ENCODE measurements at regions not wholly inside any gene's neighbourhood (a gene's known extent, or its start where the extent isn't known, plus 50 kb on each side); places are given as distances from the start of the nearest gene placed in this dataset.

GRCh38 chr1:22212400-22213233 is 69.7 kb upstream of the WNT4 start:
- intact Hi-C loops (cut with DNase I; ENCODE audit: low total_unique reads): no loop called here
- H3K4me1 ChIP-seq: no peaks in the 10 kb centered on the region
- no peaks in the 10 kb centered on the region for H3K9me3 ChIP-seq
- H3K4me3 ChIP-seq: no peak overlapping the region
- H3K36me3 ChIP-seq: no peaks in the 10 kb centered on the region
- peaks cover 0 to 41% of the 10 kb centered on the region in 2 donors for H3K27me3 ChIP-seq
- no peak overlapping the region for H3K27ac ChIP-seq
- TF ChIP-seq POLR2A (IDR thresholded peaks at IDR 0.05): no peak
- no peak for TF ChIP-seq CTCF (IDR thresholded peaks at IDR 0.05)
- TF ChIP-seq POLR2AphosphoS5 (IDR thresholded peaks at IDR 0.05): no peak
- DNase-seq (ENCODE audit: low spot score in 2 of 2): no peak

- DNase-seq (ENCODE audit: low spot score in 2 of 2): no peak
- intact Hi-C loops (cut with DNase I; ENCODE audit: low total_unique reads): no loop called here
- H3K4me1 ChIP-seq: no peaks in the 10 kb centered on the region
- no peak overlapping the region for H3K27ac ChIP-seq
- TF ChIP-seq POLR2A (IDR thresholded peaks at IDR 0.05): no peak
- TF ChIP-seq CTCF (IDR thresholded peaks at IDR 0.05): no peak
- no peak for TF ChIP-seq POLR2AphosphoS5 (IDR thresholded peaks at IDR 0.05)
- H3K4me3 ChIP-seq: no peak overlapping the region
- no peaks in the 10 kb centered on the region for H3K9me3 ChIP-seq
- peaks cover 0 to 10% of the 10 kb centered on the region in 2 donors for H3K27me3 ChIP-seq
- no peaks in the 10 kb centered on the region for H3K36me3 ChIP-seq
Measured at GRCh38 chr1:22216210-22216883, 73.5 kb upstream of the WNT4 start.

- no peak overlapping the region for H3K4me3 ChIP-seq
- no peak overlapping the region for H3K27ac ChIP-seq
- H3K27me3 ChIP-seq: peaks cover 0 to 10% of the 10 kb centered on the region in 2 donors
Measured at GRCh38 chr1:22216966-22217365, 74.1 kb upstream of the WNT4 start.

GRCh38 chr1:22217811-22218460 is 75.0 kb upstream of the WNT4 start:
- no peak for DNase-seq (ENCODE audit: low spot score in 2 of 2)
- H3K27me3 ChIP-seq: peaks cover 0 to 2% of the 10 kb centered on the region in 2 donors
- no peaks in the 10 kb centered on the region for H3K9me3 ChIP-seq
- TF ChIP-seq POLR2AphosphoS5 (IDR thresholded peaks at IDR 0.05) (no peak), POLR2A (IDR thresholded peaks at IDR 0.05) (no peak), CTCF (IDR thresholded peaks at IDR 0.05) (no peak)
- H3K4me1 ChIP-seq: no peaks in the 10 kb centered on the region
- no peak overlapping the region for H3K27ac ChIP-seq
- no peaks in the 10 kb centered on the region for H3K36me3 ChIP-seq
- intact Hi-C loops (cut with DNase I; ENCODE audit: low total_unique reads): no loop called here
- H3K4me3 ChIP-seq: no peak overlapping the region

More at GRCh38 chr1:22216966-22217365, 74.1 kb upstream of the WNT4 start:
- no peaks in the 10 kb centered on the region for H3K9me3 ChIP-seq
- DNase-seq (ENCODE audit: low spot score in 2 of 2): no peak
- intact Hi-C loops (cut with DNase I; ENCODE audit: low total_unique reads): no loop called here
- H3K36me3 ChIP-seq: no peaks in the 10 kb centered on the region
- H3K4me1 ChIP-seq: no peaks in the 10 kb centered on the region
- TF ChIP-seq POLR2AphosphoS5 (IDR thresholded peaks at IDR 0.05) (no peak), POLR2A (IDR thresholded peaks at IDR 0.05) (no peak), CTCF (IDR thresholded peaks at IDR 0.05) (no peak)
